HG03460 (cell line): ENCODE measurements at regions not wholly inside any gene's neighbourhood (a gene's known extent, or its start where the extent isn't known, plus 50 kb on each side); places are given as distances from the start of the nearest gene placed in this dataset.
"Not testable (repeated sequence)": the region's sequence is repeated elsewhere in the genome, so short reads cannot be mapped to it uniquely, and the experiment has no call there.

Experiments used
- ATAC-seq: cut with Tn5 transposase; IDR thresholded peaks from one replicate; pipeline ENCODE4 v1.9.1; 2021; ENCODE audit not compliant: unreplicated experiment

DNA sequence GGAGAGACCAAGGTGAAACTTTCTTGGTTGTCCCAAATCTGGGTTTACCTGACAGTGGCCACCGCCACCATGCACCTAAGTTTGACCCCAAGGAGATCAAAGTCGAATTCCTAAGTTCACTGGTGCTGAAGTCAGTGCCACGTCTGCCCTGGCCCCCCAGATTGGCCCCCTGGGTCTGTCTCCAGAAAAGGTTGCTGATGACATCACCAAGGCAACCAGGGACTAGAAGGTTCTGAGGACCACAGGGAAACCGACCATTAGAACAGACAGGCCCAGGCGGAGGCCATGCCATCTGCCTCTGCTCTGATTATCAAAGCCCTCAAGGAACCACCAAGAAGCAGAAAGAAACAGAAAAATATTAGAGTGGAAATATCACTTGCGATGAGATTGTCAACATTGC, 91.2 kb downstream of the DLL1 start:
- ATAC-seq = no peak

DNA sequence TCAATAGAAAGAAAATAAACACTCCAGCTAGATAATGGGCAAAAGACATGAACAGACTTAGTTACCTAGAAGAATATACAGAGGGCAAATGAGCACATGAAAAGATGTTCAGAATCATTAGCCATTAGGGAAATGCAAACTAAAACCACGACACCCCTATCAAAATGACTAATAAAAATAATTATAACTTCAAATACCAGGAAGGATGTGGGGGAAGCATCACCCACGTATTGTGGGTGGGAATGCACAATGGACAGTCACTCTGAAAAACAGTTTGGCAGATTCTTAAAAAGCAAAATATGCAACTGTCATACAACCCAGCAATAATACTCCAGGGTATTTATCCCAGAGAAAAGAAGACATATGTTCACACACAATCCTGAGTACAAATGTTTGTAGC, 92.6 kb downstream of the DLL1 start:
- ATAC-seq = no peak

DNA sequence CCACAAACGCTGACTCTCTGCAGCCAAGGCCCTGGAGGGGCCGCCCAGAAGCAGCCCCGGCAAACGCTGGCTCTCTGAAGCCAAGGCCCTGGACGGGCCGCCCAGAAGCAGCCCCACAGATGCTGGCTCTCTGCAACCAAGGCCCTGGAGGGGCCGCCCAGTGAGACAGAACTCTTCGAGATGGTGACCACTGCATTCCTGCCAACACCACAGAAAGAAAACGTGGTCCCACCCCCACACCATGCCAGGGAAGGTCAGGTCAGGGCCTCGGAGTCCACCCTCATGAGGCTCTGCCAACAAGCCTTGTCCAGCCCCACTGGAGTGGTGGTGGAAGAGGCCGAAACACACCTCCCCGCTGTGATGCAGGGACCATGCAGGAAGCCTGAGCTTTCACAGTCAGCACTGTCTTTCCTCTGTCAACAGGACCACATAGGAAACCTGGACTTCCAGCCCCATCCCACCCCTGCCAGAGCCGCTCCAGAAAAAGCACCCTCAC, 97.5 kb downstream of the DLL1 start:
- no peak for ATAC-seq

DNA sequence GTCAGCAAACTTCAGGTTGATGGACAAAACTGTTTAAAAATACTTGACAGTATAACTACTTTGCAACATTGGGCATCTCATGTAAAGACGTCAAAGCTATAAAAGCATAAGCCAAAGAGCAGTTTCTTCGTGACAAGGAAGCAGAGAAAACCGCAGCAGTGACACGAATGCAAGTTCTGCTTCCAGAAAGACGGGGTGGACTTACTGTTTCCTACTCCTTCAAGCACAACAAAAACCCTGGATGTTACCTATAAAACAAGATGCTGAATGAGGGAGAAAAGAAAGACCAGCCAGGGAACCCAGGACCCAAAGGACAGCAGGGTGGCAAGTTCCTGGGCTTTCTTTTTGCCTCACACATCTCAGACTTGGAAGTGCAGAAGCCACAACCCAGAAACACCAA, 98.0 kb downstream of the DLL1 start:
- no peak for ATAC-seq

DNA sequence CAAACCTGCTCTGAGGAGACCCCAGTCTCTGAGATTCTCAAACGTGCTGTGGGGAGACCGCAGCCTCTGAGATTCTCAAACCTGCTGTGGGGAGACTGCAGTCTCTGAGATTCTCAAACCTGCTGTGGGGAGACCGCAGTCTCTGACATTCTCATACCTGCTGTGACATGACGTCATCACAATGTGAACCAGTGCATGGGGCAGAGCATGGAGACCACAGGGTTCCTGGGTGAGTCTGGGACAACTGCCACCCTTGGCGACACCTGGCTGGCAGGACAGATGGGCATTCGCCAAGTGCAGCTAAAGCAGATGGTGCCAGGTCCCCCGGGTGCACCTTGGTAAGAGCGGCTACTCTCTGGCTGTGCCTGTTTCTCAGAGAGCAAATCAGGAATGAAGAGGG, 98.8 kb downstream of the DLL1 start:
- not testable (repeated sequence) for ATAC-seq

DNA sequence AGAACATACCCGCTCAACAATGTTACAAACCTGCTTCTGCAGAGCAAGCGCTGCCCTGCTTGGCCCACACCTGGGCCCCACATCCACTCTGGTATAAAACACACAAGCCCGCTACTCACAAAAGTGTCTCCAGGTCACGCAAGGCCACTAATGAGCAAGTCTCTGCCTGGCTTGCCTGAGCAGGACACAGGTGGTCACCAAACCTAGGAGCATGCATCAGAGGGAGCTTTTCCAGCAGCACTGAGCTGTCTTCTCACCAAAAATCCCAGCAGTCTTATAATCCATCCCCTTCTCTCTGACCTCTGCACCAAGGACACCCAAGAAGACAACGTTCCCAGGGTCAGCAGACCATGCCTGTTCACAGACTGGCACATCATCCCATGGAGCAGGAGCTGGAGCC, 100.8 kb downstream of the DLL1 start:
- ATAC-seq = no peak

DNA sequence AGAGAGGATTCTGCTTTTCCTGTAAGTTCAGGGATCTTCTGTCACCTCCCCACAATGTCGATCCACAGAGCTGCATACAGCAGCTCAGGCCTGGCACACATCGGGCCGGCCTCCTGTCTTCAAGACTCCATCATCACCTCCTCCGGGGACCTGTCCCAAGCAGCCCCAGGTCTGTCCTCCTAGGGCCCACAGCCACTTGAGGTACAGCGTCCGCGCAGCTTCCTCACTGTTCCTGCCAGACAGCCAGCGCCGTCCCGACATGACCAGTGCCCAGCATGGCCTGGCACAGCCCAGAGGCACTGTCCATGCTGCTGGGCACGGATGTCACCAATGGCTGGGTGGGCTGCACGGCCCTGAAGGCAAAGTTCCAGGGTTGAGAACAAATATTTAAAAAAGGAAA, 101.6 kb downstream of the DLL1 start:
- ATAC-seq = no peak

DNA sequence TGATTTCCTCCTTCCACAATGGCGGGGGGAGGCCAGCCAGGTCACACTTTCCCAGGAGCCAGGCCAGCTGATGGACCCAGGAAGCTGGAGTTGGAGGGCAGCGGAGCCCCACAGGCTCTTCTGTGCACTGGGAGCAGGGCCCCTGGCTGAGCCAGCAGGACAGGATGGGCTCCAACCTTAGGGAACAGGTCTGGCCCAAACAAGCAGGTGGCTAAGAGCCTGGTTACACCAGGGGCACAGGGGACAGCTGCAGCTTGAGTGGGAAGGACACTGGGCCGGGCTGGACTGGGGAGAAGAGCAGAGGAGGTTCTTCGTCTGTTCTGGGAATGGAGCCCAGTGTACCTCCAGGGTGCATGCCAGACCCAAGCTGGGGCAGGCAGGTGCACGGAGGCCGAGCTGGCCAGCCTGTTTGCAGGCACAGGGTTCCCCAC, 102.3 kb downstream of the DLL1 start:
- no peak for ATAC-seq

DNA sequence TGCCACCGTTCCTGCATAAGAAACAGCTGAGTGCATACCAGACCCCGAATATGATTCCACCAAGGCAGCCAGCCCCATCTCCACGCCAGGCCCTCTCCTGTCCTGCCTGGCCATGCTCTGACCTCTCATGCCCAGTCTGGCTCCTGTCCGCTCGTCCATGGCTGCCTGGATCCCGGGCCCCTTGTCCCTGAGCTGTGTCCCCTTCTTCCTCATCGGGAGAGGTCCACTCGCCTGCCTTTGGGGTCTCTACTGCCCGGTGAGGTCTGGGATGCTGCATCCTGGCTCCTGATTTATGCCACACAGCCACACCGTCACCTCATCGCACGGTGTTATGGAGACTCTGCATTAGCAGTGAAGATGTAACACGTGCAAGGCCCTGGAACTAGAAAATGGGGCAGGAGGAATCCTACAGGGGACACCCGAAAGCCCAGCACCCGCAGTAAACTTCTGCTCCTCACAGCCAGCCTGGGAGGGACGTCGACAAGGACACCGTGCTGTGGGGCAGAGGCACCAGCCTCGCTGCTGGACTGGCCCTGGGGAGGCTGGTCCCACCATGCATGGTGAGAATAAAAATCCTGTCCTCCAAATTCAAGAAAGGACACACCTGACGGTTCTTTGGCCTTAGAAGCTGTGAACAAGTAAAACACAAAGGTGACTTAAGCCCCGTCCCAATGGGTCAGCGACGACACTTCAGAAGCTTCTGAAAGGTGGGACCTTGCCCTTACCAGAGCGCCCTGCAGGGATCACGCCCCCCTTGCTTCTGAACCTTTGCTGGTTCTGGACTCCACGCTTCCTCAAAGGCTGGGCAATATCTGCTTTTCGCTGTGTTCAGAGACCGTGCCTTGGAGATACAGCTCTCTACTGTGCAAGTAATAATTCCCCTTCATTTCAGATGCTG, 103.0 kb downstream of the DLL1 start:
- no peak for ATAC-seq

DNA sequence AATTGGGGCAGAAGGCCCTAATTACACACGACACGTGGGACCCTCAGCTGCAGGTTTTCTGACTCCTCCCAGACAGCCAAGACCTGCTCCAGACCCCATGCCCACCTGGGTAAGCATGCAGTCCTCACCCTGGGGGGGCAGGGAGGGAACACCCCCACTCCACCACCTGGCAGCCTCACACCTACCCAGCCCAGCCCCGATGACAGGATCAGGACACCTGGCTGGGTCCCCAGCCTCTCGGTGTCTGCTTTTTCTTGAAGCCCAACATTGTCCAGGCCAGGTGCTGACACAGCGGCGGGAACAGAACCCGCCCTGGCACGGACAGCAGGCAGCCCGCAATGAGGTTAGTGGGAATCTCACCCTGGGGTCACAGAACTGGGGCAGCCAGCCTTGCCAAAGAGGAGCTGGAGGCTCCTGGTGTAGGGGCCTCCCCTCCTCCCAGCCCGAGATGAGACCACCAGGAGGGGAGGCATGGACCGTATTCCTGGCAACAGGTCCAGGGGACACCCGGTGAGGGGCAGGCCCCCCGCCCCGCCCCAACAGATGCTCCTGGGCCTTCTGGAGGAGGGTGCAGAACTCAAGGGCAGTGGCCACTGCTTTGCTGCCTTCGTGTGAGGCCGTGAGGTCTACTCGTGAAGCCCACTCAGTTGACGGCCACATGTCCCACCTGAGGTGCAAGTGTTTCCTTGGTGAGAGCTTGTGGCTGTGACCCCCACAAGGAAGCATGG, 103.8 kb downstream of the DLL1 start:
- no peak for ATAC-seq

DNA sequence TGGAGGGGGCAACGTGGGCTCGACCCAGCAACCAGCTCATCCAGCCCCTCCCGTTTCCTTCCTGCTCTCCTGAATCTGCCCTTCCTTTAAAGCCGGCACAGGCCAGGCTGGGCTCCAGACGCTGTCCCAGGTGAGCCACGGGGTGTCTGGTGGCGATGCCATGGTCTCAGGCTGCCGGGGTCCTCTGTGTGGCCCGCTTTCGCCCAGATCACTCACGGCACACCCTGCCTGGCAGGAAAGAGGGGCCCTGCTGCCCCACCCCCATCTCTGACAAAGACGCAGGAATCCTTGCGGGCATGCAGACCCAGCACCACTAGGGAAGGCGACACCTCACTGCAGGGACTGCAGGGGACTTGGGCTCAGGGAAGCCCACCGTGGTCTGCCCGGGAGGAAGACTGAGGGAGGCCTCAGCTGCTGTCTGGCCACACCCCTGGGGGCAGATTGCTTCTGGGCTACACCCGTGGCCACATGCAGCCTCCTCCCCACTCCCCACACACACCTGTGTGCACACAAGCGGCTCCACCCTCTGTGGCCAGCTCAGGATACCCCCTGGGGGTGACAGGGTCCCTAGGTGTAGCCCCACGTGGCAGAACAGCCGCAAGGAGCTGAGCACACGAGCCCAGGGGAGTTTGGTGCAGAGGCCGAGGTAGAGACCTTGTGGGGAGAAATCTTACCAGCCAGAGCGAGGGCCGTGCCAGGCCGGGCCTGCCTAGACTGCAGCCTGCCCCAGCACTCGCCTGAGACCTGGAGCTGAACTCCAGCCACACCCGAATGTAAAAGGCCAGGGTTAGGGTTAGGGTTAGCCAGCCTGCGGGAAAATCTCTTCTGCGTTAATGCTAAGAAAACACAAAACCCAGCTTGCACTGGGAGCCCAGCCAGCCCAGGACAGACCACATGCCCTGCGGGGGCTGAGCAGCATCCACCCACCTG, 104.6 kb downstream of the DLL1 start:
- ATAC-seq = no peak

DNA sequence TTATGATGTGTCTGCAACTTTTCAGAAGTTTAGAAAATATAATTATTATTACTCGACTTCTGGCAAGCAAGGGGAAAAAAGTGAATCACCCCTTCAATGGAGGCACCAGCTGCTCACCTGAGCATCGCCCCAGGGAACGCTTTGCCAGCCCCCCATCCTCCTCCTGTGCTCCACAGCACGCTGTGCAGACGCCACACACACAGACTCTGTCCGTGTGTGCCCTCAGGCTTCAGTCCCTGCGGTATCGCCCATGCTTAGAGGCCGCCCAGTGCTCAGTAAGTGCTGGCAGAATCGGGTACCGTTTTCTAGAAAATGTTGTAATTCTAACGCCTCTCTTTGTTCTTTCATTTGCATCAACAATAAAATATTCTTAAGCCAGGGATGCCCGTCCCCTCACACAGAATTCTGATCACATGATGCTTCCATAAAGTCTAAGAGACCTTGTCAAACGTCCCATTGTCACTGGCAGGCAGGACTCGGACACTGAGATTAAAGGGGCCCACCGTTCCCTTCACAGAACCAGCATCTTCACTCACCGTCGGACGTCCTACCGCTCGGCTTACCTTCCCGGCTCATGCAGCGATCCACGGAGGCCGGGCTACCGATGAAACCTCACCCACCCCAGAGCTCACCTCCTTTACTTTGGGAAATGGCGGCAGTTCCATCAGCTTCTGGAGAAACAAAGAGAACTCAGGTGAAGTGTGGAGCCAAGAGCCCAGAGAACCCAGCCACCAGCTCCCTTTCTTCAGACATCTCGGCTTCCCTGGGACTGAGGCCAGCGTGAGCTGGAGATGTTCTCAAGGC, 105.5 kb downstream of the DLL1 start:
- ATAC-seq = no peak

DNA sequence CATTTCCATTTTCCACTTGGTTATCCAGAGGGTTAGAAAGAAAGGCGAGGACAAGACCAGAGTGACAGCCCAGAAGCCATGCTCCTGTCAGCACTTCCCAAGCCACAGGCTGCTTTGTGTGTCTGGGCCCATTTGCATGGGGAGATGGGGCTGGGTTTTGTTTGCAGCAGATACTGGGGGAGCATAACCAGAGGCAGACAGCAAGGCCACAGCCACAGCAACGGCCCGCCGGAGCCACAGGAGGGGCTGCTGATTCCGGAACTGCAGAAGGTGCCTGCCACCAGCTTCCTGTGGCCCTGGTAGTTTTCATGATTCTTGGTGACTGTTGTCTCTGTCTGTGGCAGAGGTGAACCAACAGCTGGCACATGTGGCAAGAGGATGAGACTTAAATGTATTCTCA, 106.6 kb downstream of the DLL1 start:
- ATAC-seq = no peak

DNA sequence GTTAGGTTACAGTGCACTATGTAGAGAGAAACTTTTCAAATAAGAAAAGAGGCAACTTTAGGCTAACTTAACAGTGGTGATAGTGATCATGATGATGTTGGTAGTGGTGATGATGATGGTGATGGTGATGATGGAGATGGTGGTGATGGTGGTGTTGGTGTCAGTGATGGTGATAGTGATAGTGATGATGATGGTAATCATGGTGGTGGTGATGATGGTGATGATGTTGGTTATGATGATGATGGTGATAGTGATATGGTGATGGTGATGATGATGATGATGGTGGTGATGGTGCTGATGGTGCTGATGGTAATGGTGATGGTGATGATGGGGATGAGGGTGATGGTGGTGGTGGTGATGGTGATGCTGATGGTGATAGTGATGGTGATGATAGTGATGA, 107.4 kb downstream of the DLL1 start:
- ATAC-seq = no peak

DNA sequence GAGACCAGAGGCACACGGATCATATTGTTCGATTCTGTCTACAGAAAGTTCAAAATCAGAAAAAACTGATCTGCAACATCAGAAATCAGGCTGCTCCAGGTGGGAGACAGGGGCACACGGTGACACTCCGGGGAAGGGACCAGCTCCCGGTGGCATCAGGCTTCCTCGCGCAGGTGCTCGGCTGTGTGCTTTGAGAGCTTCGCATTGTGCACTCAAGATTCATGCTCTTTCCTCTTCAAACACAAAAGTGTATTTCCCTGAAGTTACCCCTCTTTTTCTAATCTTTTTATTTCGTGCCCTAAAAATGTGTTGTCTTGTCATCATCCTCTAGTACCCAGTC, 108.1 kb downstream of the DLL1 start:
- no peak for ATAC-seq

DNA sequence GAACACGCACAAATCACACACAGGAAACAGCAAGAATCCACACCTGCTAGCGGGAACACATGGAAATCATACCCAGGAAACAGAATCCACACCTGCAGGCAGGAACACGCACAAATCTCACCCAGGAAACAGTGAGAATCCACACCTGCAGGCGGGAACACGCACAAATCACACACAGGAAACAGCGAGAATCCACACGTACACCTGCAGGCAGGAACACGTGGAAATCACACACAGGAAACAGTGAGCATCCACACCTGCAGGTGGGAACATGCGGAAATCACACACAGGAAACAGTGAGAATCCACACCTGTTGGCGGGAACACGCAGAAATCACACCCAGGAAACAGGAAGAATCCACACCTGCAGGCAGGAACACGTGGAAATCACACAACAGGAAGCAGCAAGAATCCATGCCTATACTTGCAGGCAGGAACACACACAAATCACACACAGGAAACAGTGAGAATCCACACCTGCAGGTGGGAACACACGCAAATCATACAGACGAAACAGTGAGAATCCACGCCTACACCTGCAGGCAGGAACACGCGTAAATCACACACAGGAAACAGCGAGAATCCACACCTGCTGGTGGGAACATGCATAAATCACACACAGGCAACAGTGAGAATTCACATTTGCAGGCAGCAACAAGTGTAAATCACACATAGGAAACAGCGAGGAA, 108.6 kb downstream of the DLL1 start:
- no peak for ATAC-seq

DNA sequence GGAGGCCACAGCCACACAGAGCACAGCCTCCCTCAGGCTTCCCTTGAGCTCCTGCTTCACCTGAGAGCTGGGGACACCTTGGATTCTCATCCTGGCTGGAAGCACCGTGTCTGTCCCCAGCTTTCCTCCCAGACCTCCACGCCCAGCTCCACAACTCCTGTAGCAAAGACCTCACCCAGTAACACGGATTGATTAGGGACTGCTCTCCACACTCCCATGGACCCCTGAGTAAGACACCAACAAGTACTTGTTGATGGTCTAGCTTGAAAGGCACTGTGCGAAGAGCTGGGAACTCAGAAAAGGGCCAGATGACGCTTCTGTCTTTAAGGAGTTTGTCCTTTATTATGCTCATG, 109.6 kb downstream of the DLL1 start:
- no peak for ATAC-seq

DNA sequence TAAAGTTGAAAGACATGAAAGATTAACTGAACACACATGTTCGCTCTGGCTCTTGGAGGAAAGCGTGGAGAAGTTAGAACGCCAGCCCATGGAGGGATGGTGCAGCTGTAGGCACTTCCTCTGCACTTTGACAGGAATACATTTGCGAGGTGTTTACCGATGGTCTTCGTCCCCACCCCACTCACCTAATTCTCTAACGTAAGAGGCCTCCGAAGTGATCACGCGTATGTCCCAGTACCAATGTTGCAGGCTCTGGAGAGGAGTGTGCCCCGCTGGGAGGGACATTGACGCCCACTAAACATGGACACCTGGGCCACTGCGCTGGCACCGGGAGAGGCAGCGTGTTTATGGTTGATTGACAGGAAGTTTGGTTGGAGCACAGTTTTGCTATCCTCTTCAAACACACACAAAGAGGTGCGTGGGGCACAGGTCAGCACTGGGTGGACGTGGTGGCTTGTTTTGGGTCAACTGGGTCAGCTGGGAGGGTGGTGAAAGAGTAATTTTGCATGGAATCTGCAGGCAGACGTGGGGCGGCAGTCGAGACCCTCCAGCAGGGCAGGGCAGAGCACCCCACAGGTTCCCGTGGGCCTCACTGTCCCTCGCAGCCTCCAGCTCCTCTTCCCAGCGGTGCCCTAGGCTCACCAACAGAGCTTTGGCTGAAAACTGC, 110.1 kb downstream of the DLL1 start:
- no peak for ATAC-seq

DNA sequence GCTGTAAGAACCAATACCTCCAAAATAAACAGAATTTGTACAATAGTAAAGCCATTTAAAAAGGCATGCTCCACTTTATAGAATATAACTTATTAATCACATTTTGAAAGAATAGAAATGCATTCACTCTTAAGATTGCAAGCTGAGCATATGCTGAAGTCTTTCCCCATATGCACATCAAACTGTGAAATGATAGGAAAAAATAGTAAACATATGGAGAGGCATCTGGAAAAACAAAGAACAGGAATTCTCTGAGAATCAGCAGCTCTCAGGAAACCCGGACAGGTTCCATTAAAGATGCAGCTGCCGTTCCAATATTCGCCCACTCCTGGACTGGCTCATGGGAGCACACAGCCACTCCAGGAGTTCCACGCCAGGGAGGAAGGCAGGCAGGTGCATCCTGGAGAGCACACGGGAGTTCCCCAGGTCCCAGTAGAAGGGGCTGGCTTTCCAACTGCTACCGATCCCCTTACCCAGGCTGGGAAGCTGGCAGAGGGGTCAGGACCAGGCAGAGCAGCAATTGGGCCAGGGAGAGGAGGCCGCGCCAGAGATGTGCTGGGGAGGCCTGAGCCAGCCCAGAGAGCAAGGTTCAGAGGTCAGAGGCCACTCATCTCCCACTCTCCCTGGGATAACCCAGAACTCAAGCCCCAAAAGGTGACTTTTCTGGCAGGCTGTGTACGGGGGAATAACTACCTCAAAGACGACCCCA, 111.1 kb downstream of the DLL1 start:
- no peak for ATAC-seq
